ENCODE measurements at regions not wholly inside any gene's neighbourhood (a gene's known extent, or its start where the extent isn't known, plus 50 kb on each side); places are given as distances from the start of the nearest gene placed in this dataset.
A peak's percentile ranks its signal among the peaks of the same experiment; 100 is the strongest.

GRCh38 chr7:17396692-17397091 lies 98.2 kb downstream of the AHR start:
- no peak for DNase-seq

DNA sequence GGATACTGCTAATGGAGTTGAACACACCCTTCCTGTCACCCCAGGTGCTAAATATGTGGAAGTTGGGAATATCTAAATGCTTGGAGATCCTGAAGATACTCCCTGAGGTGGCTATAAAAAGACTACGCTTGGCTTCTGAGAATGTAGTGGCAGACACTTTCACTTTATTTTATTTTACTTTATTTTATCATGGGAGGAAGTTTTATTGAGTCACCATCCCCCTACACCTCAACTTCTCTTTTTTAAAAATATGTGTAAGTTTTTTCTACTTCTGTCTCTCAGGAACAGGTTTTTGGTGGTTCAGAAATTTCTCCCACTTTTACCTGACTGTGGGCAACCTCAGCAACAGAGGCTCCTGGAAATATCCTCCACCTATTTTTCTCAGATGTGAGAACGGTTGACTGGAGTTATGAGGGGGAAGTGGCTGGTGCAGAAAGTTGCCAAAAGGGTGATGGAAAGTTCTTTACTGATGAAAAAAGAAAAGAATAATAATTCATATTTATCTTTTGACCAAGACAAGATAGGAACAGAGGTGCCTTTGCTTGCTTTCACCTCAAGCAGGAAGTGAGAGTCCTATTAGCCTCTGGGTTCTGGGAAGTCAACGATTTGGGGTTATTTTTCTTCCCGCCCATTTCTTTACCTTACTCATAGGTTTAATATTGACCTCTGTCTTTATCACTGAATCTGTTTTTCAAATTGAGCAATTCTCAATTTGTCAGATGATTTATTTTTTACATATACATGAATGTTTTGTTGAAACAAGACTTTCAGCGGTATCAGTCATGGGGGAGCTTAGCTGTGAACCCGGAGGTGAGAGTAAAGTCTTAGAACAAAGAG lies 103.6 kb downstream of the AHR start:
- DNase-seq = no peak

GRCh38 chr7:17402628-17403278 lies 104.3 kb downstream of the AHR start:
- no peak for DNase-seq

- DNase-seq = no peak
Measured at GRCh38 chr7:17404006-17404405, 105.6 kb downstream of the AHR start.

- DNase-seq = peak; percentile 85
Measured at GRCh38 chr7:17405786-17406185, 107.3 kb downstream of the AHR start.

- DNase-seq = no peak
Measured at GRCh38 chr7:17406738-17407137, 108.3 kb downstream of the AHR start.

- no peak for DNase-seq
Measured at GRCh38 chr7:17407229-17407628, 108.8 kb downstream of the AHR start.

- DNase-seq = peak; percentile 73
Measured at GRCh38 chr7:17408245-17408903, 109.9 kb downstream of the AHR start.

- peak; percentile 31 for DNase-seq
Measured at GRCh38 chr7:17408904-17409290, 110.4 kb downstream of the AHR start.

GRCh38 chr7:17411922-17412321 lies 113.5 kb downstream of the AHR start:
- no peak for DNase-seq

DNA sequence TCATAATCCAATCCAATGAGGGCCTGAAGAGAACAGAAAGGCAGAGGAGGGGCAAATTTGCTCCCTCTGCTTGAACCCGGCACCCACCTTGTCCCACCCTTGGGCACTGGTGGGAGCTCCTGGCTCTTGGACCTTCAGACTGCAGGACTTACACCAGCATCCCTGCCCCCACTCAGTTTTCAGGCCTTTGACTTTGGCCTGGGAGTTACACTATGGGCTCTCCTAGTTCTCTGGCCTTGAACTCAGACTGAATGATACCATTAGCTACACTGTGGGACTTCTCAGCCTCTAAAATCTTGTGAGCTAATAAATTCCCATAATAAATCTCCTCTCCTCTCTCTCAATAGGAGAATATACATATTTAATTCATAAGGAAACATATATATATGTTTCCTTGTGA lies 114.4 kb downstream of the AHR start:
- no peak for DNase-seq

- DNase-seq = no peak
Measured at GRCh38 chr7:17415955-17416354, 117.5 kb downstream of the AHR start.

GRCh38 chr7:17420308-17421015 lies 122.0 kb downstream of the AHR start:
- DNase-seq = peak; percentile 14

DNA sequence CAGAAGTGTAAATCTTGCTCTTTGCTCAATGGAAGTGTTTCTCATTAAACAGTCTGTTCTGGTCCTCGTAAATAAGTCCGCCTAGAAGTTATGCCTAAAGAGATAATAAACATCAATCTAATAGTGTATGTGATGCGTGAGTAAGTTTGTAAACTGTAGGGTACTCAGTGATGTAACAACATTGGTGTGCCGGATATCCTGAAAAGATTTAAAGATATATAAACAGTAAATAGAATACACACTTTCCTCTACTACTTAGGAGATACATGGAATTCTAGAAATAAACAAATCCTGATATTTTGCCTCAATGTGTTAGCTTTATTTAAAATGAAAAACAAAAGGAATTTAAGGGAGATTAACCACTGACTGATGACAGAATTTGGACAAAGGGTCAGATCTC lies 123.5 kb downstream of the AHR start:
- DNase-seq = no peak

- peak; percentile 61 for DNase-seq
Measured at GRCh38 chr7:17422966-17423365, 124.5 kb downstream of the AHR start.

DNA sequence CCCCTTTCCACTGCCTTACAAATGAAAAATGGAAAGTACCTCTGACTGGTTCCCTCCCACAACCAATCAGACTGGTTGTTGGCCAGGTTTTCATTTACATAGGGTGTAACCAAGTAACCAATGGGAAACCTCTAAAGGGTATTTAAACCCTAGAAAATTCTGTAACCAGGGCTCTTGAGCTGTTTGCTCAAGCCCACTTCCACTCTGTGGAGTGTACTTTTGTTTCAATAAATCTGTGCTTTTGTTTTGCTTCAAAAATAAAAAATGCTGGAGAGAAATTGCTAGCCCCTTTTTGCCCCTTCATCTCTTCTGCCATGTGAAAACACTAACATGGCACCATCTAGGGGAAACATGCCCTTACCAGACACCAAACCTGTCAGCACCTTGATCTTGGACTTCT lies 129.5 kb downstream of the AHR start:
- no peak for DNase-seq

- DNase-seq = no peak
Measured at GRCh38 chr7:17429579-17429978, 131.1 kb downstream of the AHR start.

- no peak for DNase-seq
Measured at GRCh38 chr7:17432793-17433192, 134.3 kb downstream of the AHR start.

- DNase-seq = no peak
Measured at GRCh38 chr7:17434191-17434590, 135.7 kb downstream of the AHR start.

- no peak for DNase-seq
Measured at GRCh38 chr7:17434841-17435692, 136.6 kb downstream of the AHR start.

DNA sequence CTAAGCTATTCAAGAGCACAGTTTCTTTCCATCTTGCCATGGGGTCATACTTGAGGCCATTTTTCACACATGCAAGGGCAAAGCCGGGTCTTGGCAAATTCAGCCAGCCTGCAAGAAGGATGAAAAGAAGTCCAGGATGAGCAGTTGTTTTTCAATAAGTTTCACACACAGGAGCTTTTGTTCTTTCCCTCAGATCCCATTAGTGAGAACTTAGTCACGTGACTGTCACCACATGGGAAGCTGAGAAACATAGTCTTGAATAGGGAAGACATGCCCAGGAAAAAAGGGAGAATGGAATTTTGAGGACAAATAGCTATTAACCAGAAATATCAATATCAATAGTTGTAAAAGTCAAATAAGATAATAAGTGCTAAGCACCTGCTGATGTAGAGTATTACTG lies 137.7 kb downstream of the AHR start:
- DNase-seq = no peak

GRCh38 chr7:17437586-17437985 lies 139.1 kb downstream of the AHR start:
- DNase-seq = no peak

Data from fibroblast of skin of right biceps (primary cell).